ENCODE measurements at regions not wholly inside any gene's neighbourhood (a gene's known extent, or its start where the extent isn't known, plus 50 kb on each side); places are given as distances from the start of the nearest gene placed in this dataset.

DNA sequence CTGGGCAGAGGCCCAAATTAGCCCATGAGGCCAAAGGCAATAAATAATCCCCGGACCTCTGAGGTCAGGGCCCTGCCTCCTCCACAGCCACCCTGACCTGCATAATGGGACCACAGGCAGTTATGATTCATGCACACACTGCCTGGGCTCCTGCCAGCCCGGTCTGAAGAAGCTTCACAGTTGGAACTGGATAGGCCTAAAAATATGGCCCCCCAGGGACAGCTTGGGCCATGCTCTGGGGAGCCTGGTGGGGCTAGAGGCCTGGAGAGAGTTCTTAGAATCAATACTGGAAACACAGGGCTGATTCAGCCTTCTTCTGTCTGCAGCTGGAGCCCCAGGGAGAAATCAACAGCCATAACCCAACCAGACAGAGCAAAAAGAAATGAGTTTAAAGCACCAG lies 112.8 kb upstream of the CADM1 start:
- TF ChIP-seq TAF1 (IDR thresholded peaks at IDR 0.05; ENCODE audit: low read depth) (no peak), TCF12 (IDR thresholded peaks at IDR 0.05; ENCODE audit: low read depth) (no peak), EGR1 (IDR thresholded peaks at IDR 0.05) (no peak), NFIC (IDR thresholded peaks at IDR 0.05) (no peak), RAD21 (IDR thresholded peaks at IDR 0.05; ENCODE audit: low read depth) (no peak), CREB1 (IDR thresholded peaks at IDR 0.05; ENCODE audit: low read depth) (no peak), CEBPB (IDR thresholded peaks at IDR 0.05) (no peak)
- TF ChIP-seq, protein P1, sequence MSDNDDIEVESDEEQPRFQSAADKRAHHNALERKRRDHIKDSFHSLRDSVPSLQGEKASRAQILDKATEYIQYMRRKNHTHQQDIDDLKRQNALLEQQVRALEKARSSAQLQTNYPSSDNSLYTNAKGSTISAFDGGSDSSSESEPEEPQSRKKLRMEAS (IDR thresholded peaks at IDR 0.05), result no peak
- TF ChIP-seq, protein P2, sequence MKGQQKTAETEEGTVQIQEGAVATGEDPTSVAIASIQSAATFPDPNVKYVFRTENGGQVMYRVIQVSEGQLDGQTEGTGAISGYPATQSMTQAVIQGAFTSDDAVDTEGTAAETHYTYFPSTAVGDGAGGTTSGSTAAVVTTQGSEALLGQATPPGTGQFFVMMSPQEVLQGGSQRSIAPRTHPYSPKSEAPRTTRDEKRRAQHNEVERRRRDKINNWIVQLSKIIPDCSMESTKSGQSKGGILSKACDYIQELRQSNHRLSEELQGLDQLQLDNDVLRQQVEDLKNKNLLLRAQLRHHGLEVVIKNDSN (IDR thresholded peaks at IDR 0.05), result no peak
- TF ChIP-seq, protein P3, sequence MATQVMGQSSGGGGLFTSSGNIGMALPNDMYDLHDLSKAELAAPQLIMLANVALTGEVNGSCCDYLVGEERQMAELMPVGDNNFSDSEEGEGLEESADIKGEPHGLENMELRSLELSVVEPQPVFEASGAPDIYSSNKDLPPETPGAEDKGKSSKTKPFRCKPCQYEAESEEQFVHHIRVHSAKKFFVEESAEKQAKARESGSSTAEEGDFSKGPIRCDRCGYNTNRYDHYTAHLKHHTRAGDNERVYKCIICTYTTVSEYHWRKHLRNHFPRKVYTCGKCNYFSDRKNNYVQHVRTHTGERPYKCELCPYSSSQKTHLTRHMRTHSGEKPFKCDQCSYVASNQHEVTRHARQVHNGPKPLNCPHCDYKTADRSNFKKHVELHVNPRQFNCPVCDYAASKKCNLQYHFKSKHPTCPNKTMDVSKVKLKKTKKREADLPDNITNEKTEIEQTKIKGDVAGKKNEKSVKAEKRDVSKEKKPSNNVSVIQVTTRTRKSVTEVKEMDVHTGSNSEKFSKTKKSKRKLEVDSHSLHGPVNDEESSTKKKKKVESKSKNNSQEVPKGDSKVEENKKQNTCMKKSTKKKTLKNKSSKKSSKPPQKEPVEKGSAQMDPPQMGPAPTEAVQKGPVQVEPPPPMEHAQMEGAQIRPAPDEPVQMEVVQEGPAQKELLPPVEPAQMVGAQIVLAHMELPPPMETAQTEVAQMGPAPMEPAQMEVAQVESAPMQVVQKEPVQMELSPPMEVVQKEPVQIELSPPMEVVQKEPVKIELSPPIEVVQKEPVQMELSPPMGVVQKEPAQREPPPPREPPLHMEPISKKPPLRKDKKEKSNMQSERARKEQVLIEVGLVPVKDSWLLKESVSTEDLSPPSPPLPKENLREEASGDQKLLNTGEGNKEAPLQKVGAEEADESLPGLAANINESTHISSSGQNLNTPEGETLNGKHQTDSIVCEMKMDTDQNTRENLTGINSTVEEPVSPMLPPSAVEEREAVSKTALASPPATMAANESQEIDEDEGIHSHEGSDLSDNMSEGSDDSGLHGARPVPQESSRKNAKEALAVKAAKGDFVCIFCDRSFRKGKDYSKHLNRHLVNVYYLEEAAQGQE (IDR thresholded peaks at IDR 0.05; ENCODE audit: low read depth), result no peak

DNA sequence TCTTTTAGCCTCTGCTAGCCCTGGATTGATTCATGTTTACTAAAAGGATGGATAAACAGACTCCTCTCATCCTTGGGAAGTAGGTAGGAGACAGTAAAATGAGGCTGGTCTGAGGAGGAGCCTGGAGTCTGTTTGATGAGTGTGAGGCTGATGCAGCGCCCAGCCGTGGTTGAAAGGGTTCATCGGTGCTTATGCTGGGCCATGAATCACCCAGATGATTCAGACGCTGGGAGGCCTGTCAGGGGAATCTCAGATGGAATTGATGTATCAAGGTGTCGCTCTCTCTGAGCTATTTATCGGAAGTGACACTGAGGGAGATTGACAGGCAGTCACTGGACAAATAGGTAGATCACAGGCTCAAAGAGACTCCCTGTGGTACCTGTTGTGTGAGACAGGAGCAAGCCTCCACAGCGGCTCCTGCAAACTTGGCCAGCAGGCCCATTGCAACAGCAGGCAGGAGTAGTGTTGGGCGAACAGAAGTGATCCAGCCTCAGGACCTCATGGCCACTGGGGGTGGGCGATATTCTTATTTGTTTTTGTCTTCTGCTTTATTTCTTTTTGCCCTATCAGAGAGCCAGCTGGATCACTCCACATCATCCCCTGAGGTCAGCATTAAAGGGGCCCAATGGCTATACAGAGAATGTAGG lies 109.9 kb upstream of the CADM1 start:
- TF ChIP-seq TEAD4 (IDR thresholded peaks at IDR 0.05), result no peak
- no peak for TF ChIP-seq NFIC (IDR thresholded peaks at IDR 0.05)
- no peak for TF ChIP-seq CREB1 (IDR thresholded peaks at IDR 0.05; ENCODE audit: low read depth)
- no peak for TF ChIP-seq FOXM1 (IDR thresholded peaks at IDR 0.05; ENCODE audit: borderline replicate concordance, low read depth)
- TF ChIP-seq, protein P2 (IDR thresholded peaks at IDR 0.05), result no peak
- TF ChIP-seq, protein P3 (IDR thresholded peaks at IDR 0.05; ENCODE audit: low read depth), result no peak
- no peak for TF ChIP-seq RAD21 (IDR thresholded peaks at IDR 0.05; ENCODE audit: low read depth)
- TF ChIP-seq TAF1 (IDR thresholded peaks at IDR 0.05; ENCODE audit: low read depth), result no peak
- no peak for TF ChIP-seq EGR1 (IDR thresholded peaks at IDR 0.05)
- TF ChIP-seq, protein P1 (IDR thresholded peaks at IDR 0.05), result no peak
- TF ChIP-seq ZBTB7A (IDR thresholded peaks at IDR 0.05; ENCODE audit: low read depth), result no peak
- TF ChIP-seq CEBPB (IDR thresholded peaks at IDR 0.05), result no peak
- TF ChIP-seq EP300 (IDR thresholded peaks at IDR 0.05; ENCODE audit: borderline replicate concordance), result no peak

DNA sequence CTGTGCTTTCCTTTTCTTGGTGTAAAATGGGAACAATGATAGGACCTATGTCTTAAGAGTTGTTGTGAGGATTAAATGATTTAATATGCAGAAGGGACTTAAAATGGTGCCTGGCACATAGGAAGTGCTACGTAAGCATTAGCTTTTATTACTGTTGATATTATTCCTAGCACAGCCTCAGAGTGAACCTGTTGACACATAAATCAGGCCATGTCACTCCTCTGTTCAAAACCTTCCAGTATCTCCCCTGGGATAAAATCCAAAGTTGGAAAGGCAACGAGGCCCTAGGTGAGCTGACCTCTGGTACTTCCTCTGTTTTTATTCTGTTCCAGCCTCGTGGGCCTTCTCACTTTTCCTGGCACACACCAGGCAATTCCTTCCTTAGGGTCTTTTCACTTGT lies 108.8 kb upstream of the CADM1 start:
- no peak for TF ChIP-seq CREB1 (IDR thresholded peaks at IDR 0.05; ENCODE audit: low read depth)
- TF ChIP-seq TEAD4 (IDR thresholded peaks at IDR 0.05), result no peak
- TF ChIP-seq, protein P1 (IDR thresholded peaks at IDR 0.05), result no peak
- no peak for TF ChIP-seq ZBTB7A (IDR thresholded peaks at IDR 0.05; ENCODE audit: low read depth)
- TF ChIP-seq RAD21 (IDR thresholded peaks at IDR 0.05; ENCODE audit: low read depth), result no peak
- TF ChIP-seq YY1 (IDR thresholded peaks at IDR 0.05; ENCODE audit: low read depth), result no peak
- TF ChIP-seq, protein P3 (IDR thresholded peaks at IDR 0.05; ENCODE audit: low read depth), result no peak
- TF ChIP-seq, protein P2 (IDR thresholded peaks at IDR 0.05), result no peak
- no peak for TF ChIP-seq EP300 (IDR thresholded peaks at IDR 0.05; ENCODE audit: borderline replicate concordance)

All from Ishikawa (cell line).